ENCODE measurements at regions not wholly inside any gene's neighbourhood (a gene's known extent, or its start where the extent isn't known, plus 50 kb on each side); places are given as distances from the start of the nearest gene placed in this dataset.

DNA sequence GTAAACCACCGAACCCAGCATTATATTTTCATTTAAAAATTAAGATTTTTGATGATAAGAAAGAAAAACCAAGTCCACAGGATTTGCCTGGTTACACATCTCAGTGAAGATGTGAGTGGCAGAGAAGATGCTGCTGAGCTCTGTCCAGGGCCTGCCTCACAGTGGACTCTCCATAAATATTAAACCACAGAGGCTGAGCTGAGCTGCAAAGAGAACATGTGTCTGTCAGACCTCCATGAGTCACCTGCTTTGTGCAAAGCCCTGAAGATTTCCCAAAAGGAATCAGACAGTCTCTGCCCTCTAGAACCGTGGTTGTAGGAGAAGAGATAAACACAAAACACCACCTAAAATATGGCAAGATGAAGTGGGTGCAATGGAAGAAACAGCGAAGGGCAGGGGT lies 127.2 kb upstream of the TSC22D1 start:
- no peak for TF ChIP-seq CTCF (IDR thresholded peaks at IDR 0.05; ENCODE audit: poor library complexity)
- no peak for TF ChIP-seq EZH2phosphoT487 (IDR thresholded peaks at IDR 0.05; ENCODE audit: low read depth, severe bottlenecking, unreplicated experiment)
- TF ChIP-seq EZH2 (IDR thresholded peaks at IDR 0.05; ENCODE audit: borderline replicate concordance): no peak
